Endothelial cell of umbilical vein (primary cell): ENCODE measurements at regions not wholly inside any gene's neighbourhood (a gene's known extent, or its start where the extent isn't known, plus 50 kb on each side); places are given as distances from the start of the nearest gene placed in this dataset.

ENCODE experiments used
- BruUV-seq: library from RNA; stranded (reverse); fragments of 400-500 nt; replicated peaks from 2 replicates; lab custom pipeline; 2021; lab: Mats Ljungman, UMichigan
- CTCF ChIA-PET: fragments of 300-600, 350-600 bp; sonication (Branson Sonifier 250); formaldehyde crosslinking; loops from one replicate; lab custom pipeline; 2021; ENCODE audit warnings: antibody characterized with exemption, inconsistent platforms; lab: Charles Lee
- POLR2A ChIA-PET: fragments of 300-600, 350-600 bp; sonication (Branson Sonifier 250); formaldehyde crosslinking; loops from one replicate; lab custom pipeline; 2021; ENCODE audit warnings: antibody characterized with exemption, inconsistent platforms; lab: Charles Lee
- DNase-seq: peaks from one replicate; pipeline ENCODE4 v3.0.0-alpha.2; 2011; ENCODE audit warnings: low read depth, low spot score
- FAIRE-seq: peaks from 2 replicates; lab custom pipeline; 2011; peaks lifted over from hg19 to GRCh38; lab: Jason Lieb, UNC
- H2AFZ ChIP-seq: 2 replicates; pipeline ENCODE4 v1.6.0; 2012; ENCODE audit warnings: low read depth, low read length, control low read depth, inconsistent platforms
- H3K27ac ChIP-seq: 2 replicates; pipeline ENCODE4 v1.5.1; 2011; ENCODE audit warnings: low read depth, mild to moderate bottlenecking, control low read depth, low read length, moderate library complexity; ENCODE audit not compliant: insufficient read depth
- H3K27me3 ChIP-seq, 2 experiments: 2 replicates each; pipeline versions ENCODE4 v1.6.0 to v1.6.1; 2011; ENCODE audit warnings: low read length in 2 of 2, mixed read lengths in 1 of 2; ENCODE audit not compliant: control insufficient read depth in 2 of 2, insufficient read depth in 2 of 2
- H3K36me3 ChIP-seq, 2 experiments: 2 replicates in 1 of 2; 3 replicates in 1 of 2; pipeline ENCODE4 v1.5.1; 2011; ENCODE audit warnings: low read length in 2 of 2, mild to moderate bottlenecking in 1 of 2, moderate library complexity in 1 of 2; ENCODE audit not compliant: control insufficient read depth in 2 of 2, insufficient read depth in 2 of 2; ENCODE audit errors: extremely low read depth in 1 of 2
- H3K4me1 ChIP-seq: 3 replicates; pipeline ENCODE4 v1.5.1; 2011; ENCODE audit warnings: mild to moderate bottlenecking, low read length; ENCODE audit not compliant: control insufficient read depth, insufficient read depth; ENCODE audit errors: extremely low read depth
- H3K4me2 ChIP-seq: 2 replicates; pipeline ENCODE4 v1.6.1; 2011; ENCODE audit warnings: low read length, control low read depth, mixed read lengths; ENCODE audit not compliant: insufficient read depth
- H3K4me3 ChIP-seq, 3 experiments: fragments of 200-600 bp in 1 of 3; sonication (generic), shearing (Covaris generic) in 1 of 3; replicated peaks in 1 of 3; 2 replicates each; pipeline ENCODE4 v1.5.1; 2011 to 2016; ENCODE audit warnings: control low read depth in 3 of 3, low read length in 3 of 3, mild to moderate bottlenecking in 2 of 3, inconsistent platforms in 1 of 3, low read depth in 1 of 3, moderate library complexity in 1 of 3; ENCODE audit not compliant: insufficient read depth in 1 of 3
- H3K79me2 ChIP-seq: 2 replicates; pipeline ENCODE4 v1.6.0; 2012; ENCODE audit warnings: low read length, inconsistent platforms; ENCODE audit not compliant: control insufficient read depth, insufficient read depth
- H3K9ac ChIP-seq: replicated peaks from 2 replicates; pipeline ENCODE3; 2011; ENCODE audit warnings: low read length, control low read depth; ENCODE audit not compliant: insufficient read depth; ENCODE audit errors: extremely low read depth
- H3K9me1 ChIP-seq: replicated peaks from 3 replicates; pipeline ENCODE4 v1.6.0; 2011; ENCODE audit warnings: mild to moderate bottlenecking, low read length; ENCODE audit not compliant: control insufficient read depth, insufficient read depth; ENCODE audit errors: extremely low read depth
- H3K9me3 ChIP-seq: replicated peaks from 2 replicates; pipeline ENCODE4 v1.5.1; 2012; ENCODE audit warnings: low read length, inconsistent platforms; ENCODE audit not compliant: control insufficient read depth, insufficient read depth
- H4K20me1 ChIP-seq: replicated peaks from 2 replicates; pipeline ENCODE3; 2011; ENCODE audit warnings: mild to moderate bottlenecking, low read length; ENCODE audit not compliant: control insufficient read depth, insufficient read depth; ENCODE audit errors: extremely low read depth
- EZH2 ChIP-seq: IDR thresholded peaks from 2 replicates; pipeline ENCODE4 v1.6.1; 2012; ENCODE audit warnings: borderline replicate concordance, low read depth, mild to moderate bottlenecking, moderate library complexity, low read length, inconsistent platforms; ENCODE audit not compliant: severe bottlenecking
- FOS ChIP-seq: IDR thresholded peaks from 2 replicates; pipeline ENCODE4 v1.6.1; 2011; ENCODE audit warnings: mild to moderate bottlenecking, low read length, moderate library complexity, borderline replicate concordance; ENCODE audit not compliant: insufficient read depth
- GATA2 ChIP-seq: IDR thresholded peaks from 2 replicates; pipeline ENCODE4 v1.7.0; 2011; ENCODE audit warnings: low read depth, mild to moderate bottlenecking, moderate library complexity, mixed read lengths, low read length; ENCODE audit not compliant: insufficient read length, insufficient read depth
- JUN ChIP-seq: IDR thresholded peaks from 2 replicates; pipeline ENCODE4 v1.6.1; 2011; ENCODE audit warnings: borderline replicate concordance, low read depth; ENCODE audit not compliant: insufficient read length, insufficient read depth
- MYC ChIP-seq: IDR thresholded peaks from one replicate; pipeline ENCODE4 v1.6.1; 2011; ENCODE audit warnings: mild to moderate bottlenecking, low read depth, low read length
- POLR2A ChIP-seq: IDR thresholded peaks from 2 replicates; pipeline ENCODE4 v1.6.1; 2012; ENCODE audit warnings: low read depth, mild to moderate bottlenecking, control low read depth, low read length
- POLR2AphosphoS5 ChIP-seq: IDR thresholded peaks from 2 replicates; pipeline ENCODE4 v1.6.1; 2012; ENCODE audit warnings: low read depth, mild to moderate bottlenecking, control low read depth, low read length, moderate library complexity; ENCODE audit not compliant: insufficient read depth
- dilution Hi-C: fragments of 300-500 bp; cut with MboI; formaldehyde crosslinking; loops from one replicate; pipeline ENCODE4 v1.15.0; 2019; ENCODE audit warnings: low sequenced_read_pairs; ENCODE audit not compliant: extremely low pct_ligation_motif_present
- intact Hi-C: fragments of 100-400 bp; cut with micrococcal nuclease; formaldehyde crosslinking; loops from one replicate; pipeline ENCODE4 v1.10.0; 2022
- TF ChIP-seq, protein P1 (sequence below): IDR thresholded peaks from 2 replicates; pipeline ENCODE4 v1.6.1; 2011; ENCODE audit not compliant: insufficient read depth, insufficient read length
- TF ChIP-seq, protein P2 (sequence below), 2 donors: IDR thresholded peaks; 1 replicate in 1 of 2; 2 replicates in 1 of 2; pipeline ENCODE4 v1.5.1; 2011; ENCODE audit warnings: low read length in 2 of 2, mild to moderate bottlenecking in 2 of 2, moderate library complexity in 2 of 2, control low read depth in 1 of 2, inconsistent platforms in 1 of 2, low read depth in 1 of 2; ENCODE audit not compliant: insufficient read depth in 1 of 2; ENCODE audit errors: extremely low read depth in 1 of 2

DNA sequence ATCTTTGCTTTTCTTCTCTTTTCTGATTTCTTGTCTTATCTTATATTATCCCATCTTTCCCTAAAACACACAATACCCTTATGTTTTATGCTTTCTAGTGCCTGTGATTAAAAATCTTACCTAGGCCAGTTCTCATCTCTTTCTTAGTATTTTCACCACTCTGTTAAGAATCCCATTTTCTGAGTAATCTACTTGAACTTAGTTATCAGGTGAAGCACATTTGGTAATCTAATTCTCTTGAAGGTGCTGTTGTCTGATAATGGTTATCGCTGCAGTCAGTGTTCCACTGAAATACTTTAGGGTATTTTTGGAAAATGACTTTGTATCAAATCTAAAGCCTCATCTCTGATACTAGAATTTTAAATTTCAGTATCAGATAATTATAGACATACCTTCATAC lies 192.5 kb upstream of the MAN1A1 start:
- Histone ChIP-seq H3K27me3 (no peaks in the 10 kb centered on the region), H3K4me1 (no peaks in the 10 kb centered on the region), H3K9ac (no peak overlapping the region), H3K36me3 (no peaks in the 10 kb centered on the region), H3K79me2 (no peaks in the 10 kb centered on the region), H4K20me1 (no peaks in the 10 kb centered on the region), H2AFZ (no peak overlapping the region), H3K4me3 (no peak overlapping the region), H3K4me2 (no peak overlapping the region), H3K9me3 (no peaks in the 10 kb centered on the region), H3K9me1 (no peaks in the 10 kb centered on the region), H3K27ac (no peak overlapping the region)
- intact Hi-C loops: no loop called here
- dilution Hi-C loops: no loop called here
- no peak for TF ChIP-seq POLR2A
- TF ChIP-seq POLR2AphosphoS5: no peak
- TF ChIP-seq GATA2: no peak
- TF ChIP-seq JUN: no peak
- no peak for TF ChIP-seq EZH2
- TF ChIP-seq, protein P1, sequence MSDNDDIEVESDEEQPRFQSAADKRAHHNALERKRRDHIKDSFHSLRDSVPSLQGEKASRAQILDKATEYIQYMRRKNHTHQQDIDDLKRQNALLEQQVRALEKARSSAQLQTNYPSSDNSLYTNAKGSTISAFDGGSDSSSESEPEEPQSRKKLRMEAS: no peak
- TF ChIP-seq, protein P2, sequence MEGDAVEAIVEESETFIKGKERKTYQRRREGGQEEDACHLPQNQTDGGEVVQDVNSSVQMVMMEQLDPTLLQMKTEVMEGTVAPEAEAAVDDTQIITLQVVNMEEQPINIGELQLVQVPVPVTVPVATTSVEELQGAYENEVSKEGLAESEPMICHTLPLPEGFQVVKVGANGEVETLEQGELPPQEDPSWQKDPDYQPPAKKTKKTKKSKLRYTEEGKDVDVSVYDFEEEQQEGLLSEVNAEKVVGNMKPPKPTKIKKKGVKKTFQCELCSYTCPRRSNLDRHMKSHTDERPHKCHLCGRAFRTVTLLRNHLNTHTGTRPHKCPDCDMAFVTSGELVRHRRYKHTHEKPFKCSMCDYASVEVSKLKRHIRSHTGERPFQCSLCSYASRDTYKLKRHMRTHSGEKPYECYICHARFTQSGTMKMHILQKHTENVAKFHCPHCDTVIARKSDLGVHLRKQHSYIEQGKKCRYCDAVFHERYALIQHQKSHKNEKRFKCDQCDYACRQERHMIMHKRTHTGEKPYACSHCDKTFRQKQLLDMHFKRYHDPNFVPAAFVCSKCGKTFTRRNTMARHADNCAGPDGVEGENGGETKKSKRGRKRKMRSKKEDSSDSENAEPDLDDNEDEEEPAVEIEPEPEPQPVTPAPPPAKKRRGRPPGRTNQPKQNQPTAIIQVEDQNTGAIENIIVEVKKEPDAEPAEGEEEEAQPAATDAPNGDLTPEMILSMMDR (IDR thresholded peaks at IDR 0.05; ENCODE audit: extremely low read depth in 1 of 2, insufficient read depth in 1 of 2, low read depth in 1 of 2, low read length in 2 of 2): no peak
- TF ChIP-seq MYC: no peak
- no peak for TF ChIP-seq FOS
- FAIRE-seq (no peak), DNase-seq (no peak)
- ChIA-PET POLR2A (no interaction called here), CTCF (no interaction called here)
- BruUV-seq: no TSS peak
